ENCODE measurements at regions not wholly inside any gene's neighbourhood (a gene's known extent, or its start where the extent isn't known, plus 50 kb on each side); places are given as distances from the start of the nearest gene placed in this dataset.
"Not testable (repeated sequence)": the region's sequence is repeated elsewhere in the genome, so short reads cannot be mapped to it uniquely, and the experiment has no call there.

DNA sequence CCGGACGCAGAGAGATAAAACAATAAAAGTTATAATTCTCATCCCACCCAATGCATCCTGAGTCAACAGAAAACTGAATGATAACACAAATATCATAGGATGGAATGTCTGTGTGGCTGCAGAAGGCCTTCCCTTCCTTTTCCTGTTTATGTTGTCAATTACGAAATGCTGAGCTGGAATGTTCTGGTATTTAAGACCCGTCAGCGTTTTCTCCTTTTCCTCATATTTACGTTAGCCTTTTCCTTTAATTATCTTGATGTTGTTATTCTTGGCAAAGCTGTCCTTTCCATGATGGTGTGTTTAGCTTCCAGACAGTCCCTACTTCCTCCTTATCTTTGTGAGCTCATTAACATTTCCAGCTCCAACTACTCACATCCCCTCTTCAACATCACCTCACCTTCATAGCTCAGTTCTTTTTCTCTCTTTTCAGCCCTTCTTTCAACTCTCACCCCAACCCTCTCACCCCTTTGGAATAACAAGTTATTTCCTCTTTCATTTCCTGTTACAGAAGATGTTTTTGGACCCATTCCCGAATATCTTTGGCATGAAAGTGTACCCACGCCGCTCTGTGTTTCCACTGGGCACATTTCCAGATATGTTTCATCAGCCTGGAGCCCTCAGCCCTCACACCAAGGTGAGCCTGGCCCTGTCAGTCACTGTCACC, 221.6 kb downstream of the NR2F1-AS1 start:
- DNase-seq (ENCODE audit: low read depth in 2 of 2), result no peak

DNA sequence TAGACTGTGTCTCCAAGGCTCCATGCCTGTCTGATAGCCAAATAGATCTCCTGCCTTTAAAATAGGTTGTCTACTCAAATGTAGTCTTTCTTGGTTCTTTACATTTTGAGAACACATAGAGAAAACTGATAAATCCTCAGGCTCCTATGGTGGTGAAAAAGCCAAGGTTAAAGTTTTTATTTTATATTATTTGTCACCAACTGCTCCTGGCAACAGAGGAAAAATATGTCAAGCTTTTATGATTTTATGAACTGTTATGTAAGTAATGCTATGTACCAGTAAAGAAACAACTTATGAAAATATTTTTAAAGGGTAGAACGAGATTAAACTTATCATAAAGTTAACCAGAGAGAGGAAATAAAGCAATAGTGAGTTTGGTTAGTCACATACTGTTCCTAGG, 222.8 kb downstream of the NR2F1-AS1 start:
- DNase-seq (ENCODE audit: low read depth in 2 of 2), result no peak

DNA sequence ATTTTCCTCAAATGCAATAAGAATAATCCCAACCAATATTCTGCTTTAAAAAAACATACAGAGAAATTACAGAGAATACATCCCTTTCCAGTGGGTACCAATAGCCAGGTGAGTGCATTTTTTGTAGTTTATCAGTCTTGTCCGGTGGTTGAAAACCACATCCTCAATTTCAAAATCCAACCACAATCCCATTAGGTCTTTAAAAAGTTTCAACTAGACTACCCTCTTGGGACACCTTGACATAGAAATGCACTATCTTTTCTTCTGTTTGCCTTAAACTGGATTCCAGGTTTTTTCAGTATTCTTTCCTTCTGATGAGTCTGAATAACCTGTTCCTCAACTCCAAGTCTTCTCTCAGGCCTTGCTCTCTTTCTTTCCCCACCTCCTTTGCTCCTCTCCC, 223.3 kb downstream of the NR2F1-AS1 start:
- DNase-seq (ENCODE audit: low read depth in 2 of 2), result no peak

DNA sequence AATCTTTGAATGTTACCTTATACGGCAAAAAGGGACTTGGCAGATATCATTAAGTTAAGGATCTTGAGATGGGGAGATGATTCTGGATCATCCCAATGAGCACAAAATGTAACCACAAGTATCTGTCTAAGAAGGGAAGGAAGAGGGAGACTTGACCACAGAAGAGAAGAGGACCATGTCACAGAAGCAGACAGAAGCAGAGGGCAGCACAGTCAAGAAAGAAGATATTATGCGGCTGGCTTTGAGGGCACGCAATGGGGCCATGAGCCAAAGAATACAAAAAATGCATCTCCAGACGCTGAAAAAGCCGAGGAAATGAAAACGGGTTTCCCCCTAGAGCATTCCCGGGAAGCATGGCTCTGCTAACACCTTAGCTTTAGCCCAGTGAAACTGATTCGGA, 225.3 kb downstream of the NR2F1-AS1 start:
- DNase-seq (ENCODE audit: low read depth in 2 of 2), result no peak

DNA sequence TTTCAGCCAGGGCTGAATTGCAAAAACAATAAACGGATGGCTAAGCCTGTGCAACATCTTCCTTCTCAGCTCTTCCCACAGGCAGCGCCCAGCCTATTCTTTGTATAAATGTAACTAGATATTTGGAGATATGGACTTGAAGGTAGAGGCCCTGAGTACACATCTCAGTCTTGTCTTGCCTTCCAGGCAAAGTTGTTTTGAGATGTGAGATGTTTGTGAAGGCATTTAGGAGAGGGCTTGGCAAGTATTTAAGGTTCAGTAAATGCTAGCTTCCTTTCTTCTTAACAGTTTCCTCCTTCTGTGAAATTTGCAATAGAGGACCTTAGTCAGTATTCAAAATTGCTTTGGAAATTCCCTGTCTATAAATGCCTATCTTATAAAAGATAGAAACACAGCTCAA, 228.8 kb downstream of the NR2F1-AS1 start:
- no peak for DNase-seq (ENCODE audit: low read depth in 2 of 2)

DNA sequence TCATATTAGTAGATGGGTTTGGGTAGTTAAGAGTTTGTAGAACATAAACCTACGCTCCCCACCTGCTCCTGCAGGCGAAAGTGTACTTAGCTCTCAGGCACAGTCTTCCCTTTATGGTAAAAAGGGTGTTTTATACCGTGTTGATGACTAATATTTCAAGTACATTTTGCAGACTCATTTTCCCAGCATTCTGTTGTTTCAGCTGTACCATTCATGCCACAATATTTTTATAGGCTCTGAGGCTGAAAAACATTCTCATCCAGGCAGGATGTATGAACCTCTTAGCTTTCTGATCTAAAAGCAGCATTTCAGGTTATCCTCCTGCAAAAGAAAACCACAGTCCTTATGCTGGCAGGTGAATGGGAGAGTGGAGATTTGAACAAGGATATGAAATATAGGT, 231.4 kb downstream of the NR2F1-AS1 start:
- no peak for DNase-seq (ENCODE audit: low read depth in 2 of 2)

DNA sequence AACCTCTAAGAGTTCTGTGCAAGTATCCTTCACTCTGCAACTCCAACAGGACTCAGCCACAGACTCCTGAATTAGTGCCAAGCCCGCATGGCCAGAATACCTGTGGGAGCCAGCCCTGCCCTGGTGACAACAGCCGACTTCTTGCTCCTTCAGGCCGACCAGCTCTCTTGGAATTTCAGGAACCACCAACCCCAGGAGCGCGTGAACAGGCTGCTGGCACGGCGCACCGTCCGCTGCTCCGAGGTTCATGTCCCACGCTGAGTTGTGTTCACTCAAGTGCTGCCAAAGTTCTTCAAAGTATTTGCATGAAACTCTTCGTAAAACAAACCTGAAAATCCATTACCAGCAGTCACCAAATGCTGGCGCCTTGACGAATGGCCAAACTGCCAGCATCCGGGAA, 232.8 kb downstream of the NR2F1-AS1 start:
- DNase-seq (ENCODE audit: low read depth in 2 of 2), result no peak

DNA sequence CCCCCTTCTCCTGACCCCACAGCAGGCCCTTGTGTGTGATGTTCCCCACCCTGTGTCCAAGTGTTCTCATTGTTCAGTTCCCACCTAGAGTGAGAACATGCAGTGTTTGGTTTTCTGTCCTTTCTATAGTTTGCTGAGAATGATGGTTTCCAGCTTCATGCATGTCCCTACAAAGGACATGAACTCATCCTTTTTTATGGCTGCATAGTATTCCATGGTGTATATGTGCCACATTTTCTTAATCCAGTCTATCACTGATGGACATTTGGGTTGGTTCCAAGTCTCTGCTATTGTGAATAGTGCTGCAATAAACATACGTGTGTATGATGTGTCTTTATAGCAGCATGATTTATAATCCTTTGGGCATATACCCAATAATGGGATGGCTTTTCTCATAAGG, 234.2 kb downstream of the NR2F1-AS1 start:
- not testable (repeated sequence) for DNase-seq (ENCODE audit: low read depth in 2 of 2)

DNA sequence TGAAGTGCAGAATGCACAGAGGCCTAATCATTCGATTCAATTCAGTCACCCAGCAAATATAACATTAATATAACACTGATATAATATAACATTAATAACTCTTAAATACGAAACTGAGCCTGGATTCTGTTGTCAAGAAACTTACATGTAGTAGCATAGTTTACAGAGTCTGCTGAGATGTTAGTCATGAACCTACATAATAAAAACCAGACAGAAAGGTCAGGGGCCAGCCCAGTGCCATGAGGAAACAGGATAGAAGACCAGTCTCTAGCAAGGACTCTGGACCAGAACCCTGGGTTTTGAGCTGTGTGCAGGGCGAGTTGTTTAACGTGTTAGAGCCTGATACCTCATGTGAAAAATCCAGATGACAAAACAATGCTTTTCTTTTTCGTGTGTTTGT, 234.7 kb downstream of the NR2F1-AS1 start:
- no peak for DNase-seq (ENCODE audit: low read depth in 2 of 2)

DNA sequence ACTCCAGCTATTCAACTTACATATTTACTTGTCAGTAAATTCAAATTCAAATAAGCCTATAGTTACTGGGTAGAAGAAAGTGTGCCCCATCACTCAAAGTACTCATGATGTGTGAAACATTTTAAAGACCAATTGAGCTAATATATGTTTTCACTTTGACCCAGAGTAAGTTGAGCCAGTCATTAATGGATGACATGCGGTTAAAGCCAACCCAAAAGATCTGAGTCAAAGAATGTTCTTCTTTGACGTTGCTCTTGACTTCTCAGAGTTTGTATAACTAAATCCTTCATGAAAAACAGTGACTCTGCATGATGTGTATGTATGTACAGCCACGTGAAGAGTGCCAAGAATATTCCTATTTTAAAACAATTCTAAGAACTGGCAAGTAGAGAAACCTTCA, 237.4 kb downstream of the NR2F1-AS1 start:
- no peak for DNase-seq (ENCODE audit: low read depth in 2 of 2)

DNA sequence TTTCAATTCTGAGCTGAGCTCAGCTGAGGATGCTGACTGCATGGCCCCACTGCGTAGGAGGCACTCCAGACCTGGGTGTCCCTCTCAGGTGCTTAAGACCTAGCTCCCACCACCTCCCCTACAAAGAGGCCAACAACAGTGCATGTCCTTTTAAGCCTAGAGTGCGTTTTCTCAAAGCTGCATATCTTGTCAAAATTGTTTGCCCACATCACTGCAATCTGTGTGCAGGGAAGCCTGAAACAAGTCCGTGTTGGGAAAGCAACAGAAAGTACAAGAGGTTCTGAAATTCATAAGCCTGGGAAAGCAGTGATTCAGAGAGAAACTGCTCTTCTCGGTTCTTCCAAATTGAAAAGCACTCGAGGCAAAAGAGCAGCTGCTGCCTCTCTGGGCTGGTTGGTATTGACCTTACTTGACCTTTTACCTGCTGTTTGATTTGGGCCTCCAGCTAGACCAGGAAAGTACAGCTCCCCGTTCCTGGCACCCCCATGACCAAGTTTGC, 238.4 kb downstream of the NR2F1-AS1 start:
- no peak for DNase-seq (ENCODE audit: low read depth in 2 of 2)

DNA sequence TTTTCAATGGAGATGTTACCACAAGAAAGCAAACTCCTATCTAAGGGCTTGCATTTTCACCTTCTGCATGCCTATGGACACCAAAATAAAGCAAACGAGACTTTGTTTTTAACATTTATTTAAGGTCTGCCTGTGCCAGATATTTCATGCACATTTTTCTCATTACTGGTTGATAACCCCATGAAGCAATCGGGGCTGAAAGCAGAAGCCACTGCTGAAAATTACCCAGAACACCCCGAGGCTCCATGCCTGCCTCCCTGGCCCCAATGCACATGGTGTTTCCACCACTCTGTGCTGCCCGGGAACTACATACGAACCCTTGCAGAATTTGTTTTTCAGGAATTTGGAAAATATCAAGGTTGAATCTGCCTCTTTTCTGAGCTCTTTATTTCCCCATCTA, 240.1 kb downstream of the NR2F1-AS1 start:
- no peak for DNase-seq (ENCODE audit: low read depth in 2 of 2)

DNA sequence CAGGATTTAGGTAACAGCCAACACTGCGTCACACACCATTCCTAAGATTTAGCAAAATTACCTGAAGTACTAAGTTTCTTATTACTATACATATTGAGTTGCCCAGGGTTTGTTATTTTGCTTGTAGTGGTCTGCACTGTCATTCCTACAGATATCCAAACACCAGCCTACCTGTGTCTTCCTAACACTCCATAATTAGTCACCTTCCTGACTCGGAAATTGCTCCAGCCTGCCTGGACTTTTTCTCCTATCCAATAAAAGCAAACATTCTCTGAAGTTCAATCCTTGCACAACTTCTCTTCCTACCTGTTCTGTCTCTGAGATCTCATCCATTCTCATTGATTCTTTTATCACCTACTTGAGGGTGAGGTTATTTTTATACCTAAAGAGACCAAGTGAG, 243.9 kb downstream of the NR2F1-AS1 start:
- no peak for DNase-seq (ENCODE audit: low read depth in 2 of 2)

DNA sequence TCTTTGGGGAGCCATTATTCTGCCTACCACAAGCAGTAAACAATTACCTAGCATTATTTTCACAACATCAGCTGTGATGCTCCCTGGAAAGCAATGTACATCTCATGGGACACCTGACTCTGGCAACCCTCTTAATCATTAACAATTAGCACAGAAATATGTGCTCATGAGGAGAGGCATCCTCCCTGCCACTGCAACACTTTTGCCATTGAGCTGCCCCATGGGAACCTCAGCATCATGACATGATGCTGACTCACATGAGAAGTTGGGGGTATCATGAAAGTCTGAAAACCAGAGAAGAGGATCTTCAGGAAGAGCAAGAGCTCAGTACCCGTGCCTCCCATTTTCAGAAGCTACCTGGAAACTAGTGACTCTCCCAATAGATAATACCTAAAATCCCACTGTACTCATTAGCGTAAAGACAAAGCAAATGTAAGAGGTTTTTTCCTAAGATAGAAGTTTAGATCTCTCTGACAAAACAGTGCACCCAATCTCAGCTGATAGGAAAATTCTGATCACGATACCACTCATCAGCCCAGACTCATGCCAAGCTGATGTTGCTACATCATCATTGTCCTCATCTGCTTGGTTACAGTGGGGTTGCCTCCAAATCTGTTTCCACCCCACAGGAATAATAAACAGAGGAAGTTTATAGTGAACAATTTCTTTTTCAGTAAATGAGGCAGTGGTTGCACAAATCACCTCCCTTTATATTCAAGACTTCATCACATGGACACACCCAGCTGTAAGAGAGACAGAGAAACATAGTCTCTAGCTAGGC, 244.5 kb downstream of the NR2F1-AS1 start:
- no peak for DNase-seq (ENCODE audit: low read depth in 2 of 2)

DNA sequence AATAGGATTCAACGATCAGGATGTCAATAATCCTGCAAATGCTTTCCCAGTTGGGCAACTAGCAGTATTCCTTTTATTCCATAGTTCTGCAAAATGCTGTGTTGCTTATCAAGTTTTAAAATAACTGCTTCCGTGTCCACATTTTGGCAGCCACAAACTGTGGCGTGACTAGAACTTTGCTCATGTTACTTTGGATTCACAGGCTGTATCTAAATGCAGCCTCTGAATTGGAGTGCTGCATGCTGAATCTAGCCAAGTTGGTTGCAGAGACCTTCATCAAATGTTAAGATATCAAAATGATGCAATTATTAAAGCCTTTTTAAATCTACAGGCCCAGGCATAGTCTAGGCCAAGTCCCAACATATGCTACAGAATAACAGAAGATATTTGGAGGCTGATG, 249.2 kb downstream of the NR2F1-AS1 start:
- no peak for DNase-seq (ENCODE audit: low read depth in 2 of 2)

DNA sequence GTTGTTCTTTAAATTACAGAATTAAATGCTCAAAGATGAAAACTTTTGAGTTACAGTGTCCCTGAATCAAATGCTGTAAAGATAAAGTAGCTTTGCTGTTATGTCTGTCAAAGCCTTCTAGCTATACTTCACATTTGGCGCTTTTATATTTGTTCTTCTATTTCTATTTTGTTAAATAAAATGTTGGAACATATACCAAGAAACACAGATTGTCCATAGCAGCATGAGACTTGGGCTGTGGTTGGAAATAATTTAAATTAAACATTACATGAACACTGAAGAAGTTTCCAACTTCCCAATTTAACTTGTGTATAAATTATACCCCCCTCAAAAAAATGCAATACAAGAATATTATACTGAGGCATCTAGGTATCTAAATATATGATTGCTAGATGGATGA, 249.8 kb downstream of the NR2F1-AS1 start:
- DNase-seq (ENCODE audit: low read depth in 2 of 2), result no peak

DNA sequence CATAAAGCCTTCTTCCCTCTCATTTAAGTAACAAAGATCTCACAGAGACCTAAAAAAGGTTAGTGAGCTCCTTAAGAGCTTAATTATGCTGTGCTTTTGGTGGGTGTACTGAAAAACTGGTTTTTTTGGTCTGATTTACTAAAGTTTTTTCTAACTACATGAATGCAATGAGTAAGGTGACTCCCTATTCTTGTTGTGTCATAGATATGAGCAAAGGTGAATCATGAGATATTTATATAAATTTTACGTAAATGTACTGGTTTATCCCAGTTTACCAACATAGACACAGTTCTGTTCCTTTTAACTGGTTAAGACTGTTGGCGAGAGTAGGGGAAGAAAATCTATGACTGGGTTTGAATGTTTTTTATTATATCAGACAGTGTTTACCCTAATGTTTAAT, 250.5 kb downstream of the NR2F1-AS1 start:
- DNase-seq (ENCODE audit: low read depth in 2 of 2), result no peak

DNA sequence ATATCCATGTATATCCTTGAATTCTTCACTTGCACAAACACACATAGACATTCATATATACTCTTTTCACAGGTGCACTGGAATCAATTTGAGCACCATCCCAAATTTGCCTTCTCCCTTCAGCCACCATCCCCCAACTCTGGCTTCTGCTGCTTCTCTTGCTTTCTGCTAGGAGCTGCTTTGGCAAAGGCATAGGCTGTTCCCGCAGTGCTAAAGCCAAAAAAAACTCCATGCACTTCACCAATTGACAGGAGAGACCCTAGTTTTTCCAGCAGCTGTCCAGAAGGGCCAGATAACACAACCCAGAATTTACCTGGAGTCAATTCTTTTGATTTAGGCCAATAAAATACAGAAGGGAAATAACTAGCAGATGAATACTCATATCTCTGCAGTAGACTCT, 251.3 kb downstream of the NR2F1-AS1 start:
- DNase-seq (ENCODE audit: low read depth in 2 of 2), result no peak

DNA sequence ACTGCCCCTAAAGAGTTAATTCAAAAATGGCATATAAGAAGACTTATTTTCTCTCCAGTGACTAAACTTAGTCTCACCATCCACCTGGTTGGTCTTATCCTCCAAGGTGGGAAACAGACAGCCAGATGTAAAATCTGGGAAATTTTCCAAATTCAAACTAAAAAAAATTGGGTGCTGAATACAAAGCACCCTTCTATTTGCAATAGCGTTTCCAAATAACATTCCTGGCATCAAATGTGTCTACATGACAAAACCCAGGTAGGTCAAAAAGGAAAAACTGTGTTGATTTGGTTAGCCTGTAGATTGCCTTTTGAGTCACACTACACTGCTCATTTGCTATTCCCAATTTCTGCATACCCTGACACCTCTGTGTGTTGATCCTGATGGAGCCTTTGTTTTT, 252.2 kb downstream of the NR2F1-AS1 start:
- no peak for DNase-seq (ENCODE audit: low read depth in 2 of 2)

DNA sequence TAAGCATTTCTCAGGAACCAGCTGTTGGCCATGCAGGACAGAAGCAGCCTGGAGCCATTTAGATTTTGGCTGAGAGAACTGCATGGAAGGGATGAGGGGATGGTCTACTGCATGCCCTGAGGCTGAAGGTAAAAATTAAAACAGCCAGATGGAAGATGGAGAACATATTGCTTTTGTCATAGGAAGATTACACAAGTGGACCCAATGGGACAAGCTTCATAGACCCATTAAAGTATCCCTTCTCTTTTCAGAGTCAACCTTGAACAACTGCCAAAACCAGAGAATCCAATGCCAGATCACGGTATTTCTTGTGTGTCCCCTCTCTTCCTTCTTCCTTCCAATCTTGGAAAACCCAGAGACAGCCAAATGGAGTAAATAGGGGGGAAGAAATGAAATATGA, 253.4 kb downstream of the NR2F1-AS1 start:
- DNase-seq (ENCODE audit: low read depth in 2 of 2), result no peak

DNA sequence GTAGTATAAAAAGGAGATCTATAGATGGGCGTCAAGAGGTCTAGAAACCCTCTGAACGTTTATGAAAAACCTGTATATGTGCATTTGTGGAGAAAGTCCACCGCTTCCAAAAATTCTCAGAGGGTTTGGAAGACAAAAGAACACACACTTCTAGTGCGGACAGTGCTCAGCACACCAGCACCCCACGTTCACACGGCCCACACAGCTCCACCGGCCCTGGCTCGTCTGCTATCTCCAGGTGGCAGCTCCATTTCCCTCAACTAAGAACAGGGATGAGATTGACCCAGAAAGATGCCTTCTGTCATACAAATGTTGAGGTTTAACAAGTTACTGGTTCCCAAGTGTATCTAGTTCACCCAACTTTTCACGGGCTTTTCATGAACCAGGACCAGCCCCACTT, 255.1 kb downstream of the NR2F1-AS1 start:
- no peak for DNase-seq (ENCODE audit: low read depth in 2 of 2)

DNA sequence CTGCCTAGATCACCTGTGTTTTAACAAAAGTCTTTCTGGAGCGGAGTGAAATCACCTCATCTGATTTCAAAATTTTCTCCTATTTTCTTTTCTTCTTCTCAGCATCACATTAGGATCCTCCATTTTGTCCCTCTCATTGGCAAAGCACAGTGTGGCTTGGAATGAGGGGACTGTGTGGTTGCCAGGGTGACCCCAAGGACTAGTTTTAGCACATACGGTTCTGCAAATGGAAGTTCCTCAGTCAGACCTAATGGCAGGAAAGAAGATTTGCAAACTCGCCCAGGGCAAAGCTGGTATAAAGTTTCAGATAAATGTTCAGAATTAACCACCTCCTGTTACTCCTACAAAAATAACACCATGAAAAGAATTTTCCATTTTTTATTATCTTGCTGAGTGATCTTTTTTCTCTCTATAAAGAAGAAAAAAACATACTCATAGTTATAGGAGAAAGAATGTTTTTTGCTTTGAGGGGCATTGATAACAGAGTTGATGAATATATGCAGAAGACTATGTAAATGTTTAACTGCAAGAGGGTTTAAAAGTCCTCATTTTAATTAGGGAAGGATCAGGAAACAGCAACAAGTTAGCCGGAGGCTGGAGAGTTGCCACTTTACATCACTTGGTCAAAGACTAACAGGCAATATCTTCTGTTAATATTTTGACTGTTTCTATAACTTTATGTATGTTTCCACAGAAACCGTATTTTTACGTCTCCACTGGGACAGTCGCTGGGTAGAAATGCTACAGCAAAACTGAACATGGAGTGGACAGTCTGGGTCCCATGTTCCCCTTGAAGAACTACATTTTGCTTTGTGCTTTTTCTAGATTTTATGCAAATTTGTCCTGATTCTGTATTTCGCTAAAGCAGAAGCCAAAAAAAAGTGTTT, 257.8 kb downstream of the NR2F1-AS1 start:
- no peak for DNase-seq (ENCODE audit: low read depth in 2 of 2)

Measured in stimulated activated CD4-positive, alpha-beta T cell treated with anti-CD3 and anti-CD28 coated beads, Interleukin-4, amount 100 ng/mL, for 48 hours (primary cell).